Nephron progenitor cell (in vitro differentiated cells): ENCODE measurements at regions not wholly inside any gene's neighbourhood (a gene's known extent, or its start where the extent isn't known, plus 50 kb on each side); places are given as distances from the start of the nearest gene placed in this dataset.

ENCODE experiments used
- DNase-seq: peaks from one replicate; pipeline ENCODE4 v3.0.0; 2021
- H3K27ac Mint-ChIP-seq: 2 replicates; pipeline ENCODE4 v1.8.0; 2021; ENCODE audit warnings: mild to moderate bottlenecking, moderate library complexity, mixed read lengths
- H3K27me3 Mint-ChIP-seq: 2 replicates; pipeline ENCODE4 v1.8.0; 2021; ENCODE audit warnings: mild to moderate bottlenecking, low read depth, mixed read lengths; ENCODE audit not compliant: poor library complexity
- H3K36me3 Mint-ChIP-seq: 2 replicates; pipeline ENCODE4 v1.8.0; 2021; ENCODE audit warnings: low read depth, mixed read lengths
- H3K4me1 Mint-ChIP-seq: 2 replicates; pipeline ENCODE4 v1.8.0; 2021; ENCODE audit warnings: mixed read lengths
- H3K4me3 Mint-ChIP-seq: 2 replicates; pipeline ENCODE4 v1.8.0; 2021; ENCODE audit warnings: mild to moderate bottlenecking, moderate library complexity, mixed read lengths
- H3K9me3 Mint-ChIP-seq: 2 replicates; pipeline ENCODE4 v1.8.0; 2021; ENCODE audit warnings: mild to moderate bottlenecking, moderate library complexity, mixed read lengths
- TF ChIP-seq, protein P1 (sequence below): fragments of 200-600 bp; sonication (generic); IDR thresholded peaks from 2 replicates; pipeline ENCODE4 v1.5.0; 2021; ENCODE audit warnings: antibody characterized with exemption

DNA sequence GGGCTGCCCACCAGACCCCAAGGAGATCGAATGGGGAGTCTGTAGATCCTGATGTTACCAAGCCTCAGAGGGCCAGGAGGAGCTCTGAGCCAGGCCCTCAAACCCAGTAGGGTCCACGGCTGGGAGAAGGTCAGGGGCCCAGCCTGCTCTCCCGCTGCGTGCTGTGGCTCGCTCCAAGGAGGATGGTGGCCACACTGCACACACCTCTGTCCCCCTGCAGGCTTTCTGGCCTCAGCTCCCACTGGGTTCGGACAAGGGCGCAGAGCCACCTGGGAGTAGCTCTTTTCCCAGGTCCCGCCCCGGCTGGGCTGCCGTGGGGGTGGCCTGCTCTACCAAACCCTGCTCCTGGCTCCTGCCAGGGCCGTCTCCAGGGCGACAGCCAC is 175.8 kb downstream of the ZNF248 start:
- no peak overlapping the region for H3K27ac Mint-ChIP-seq
- H3K9me3 Mint-ChIP-seq = peaks cover 96% of the 10 kb centered on the region
- H3K4me1 Mint-ChIP-seq = no peaks in the 10 kb centered on the region
- DNase-seq = no peak
- peaks cover 3% of the 10 kb centered on the region for H3K27me3 Mint-ChIP-seq
- no peaks in the 10 kb centered on the region for H3K36me3 Mint-ChIP-seq
- TF ChIP-seq, protein P1, sequence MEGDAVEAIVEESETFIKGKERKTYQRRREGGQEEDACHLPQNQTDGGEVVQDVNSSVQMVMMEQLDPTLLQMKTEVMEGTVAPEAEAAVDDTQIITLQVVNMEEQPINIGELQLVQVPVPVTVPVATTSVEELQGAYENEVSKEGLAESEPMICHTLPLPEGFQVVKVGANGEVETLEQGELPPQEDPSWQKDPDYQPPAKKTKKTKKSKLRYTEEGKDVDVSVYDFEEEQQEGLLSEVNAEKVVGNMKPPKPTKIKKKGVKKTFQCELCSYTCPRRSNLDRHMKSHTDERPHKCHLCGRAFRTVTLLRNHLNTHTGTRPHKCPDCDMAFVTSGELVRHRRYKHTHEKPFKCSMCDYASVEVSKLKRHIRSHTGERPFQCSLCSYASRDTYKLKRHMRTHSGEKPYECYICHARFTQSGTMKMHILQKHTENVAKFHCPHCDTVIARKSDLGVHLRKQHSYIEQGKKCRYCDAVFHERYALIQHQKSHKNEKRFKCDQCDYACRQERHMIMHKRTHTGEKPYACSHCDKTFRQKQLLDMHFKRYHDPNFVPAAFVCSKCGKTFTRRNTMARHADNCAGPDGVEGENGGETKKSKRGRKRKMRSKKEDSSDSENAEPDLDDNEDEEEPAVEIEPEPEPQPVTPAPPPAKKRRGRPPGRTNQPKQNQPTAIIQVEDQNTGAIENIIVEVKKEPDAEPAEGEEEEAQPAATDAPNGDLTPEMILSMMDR = no peak
- no peak overlapping the region for H3K4me3 Mint-ChIP-seq

DNA sequence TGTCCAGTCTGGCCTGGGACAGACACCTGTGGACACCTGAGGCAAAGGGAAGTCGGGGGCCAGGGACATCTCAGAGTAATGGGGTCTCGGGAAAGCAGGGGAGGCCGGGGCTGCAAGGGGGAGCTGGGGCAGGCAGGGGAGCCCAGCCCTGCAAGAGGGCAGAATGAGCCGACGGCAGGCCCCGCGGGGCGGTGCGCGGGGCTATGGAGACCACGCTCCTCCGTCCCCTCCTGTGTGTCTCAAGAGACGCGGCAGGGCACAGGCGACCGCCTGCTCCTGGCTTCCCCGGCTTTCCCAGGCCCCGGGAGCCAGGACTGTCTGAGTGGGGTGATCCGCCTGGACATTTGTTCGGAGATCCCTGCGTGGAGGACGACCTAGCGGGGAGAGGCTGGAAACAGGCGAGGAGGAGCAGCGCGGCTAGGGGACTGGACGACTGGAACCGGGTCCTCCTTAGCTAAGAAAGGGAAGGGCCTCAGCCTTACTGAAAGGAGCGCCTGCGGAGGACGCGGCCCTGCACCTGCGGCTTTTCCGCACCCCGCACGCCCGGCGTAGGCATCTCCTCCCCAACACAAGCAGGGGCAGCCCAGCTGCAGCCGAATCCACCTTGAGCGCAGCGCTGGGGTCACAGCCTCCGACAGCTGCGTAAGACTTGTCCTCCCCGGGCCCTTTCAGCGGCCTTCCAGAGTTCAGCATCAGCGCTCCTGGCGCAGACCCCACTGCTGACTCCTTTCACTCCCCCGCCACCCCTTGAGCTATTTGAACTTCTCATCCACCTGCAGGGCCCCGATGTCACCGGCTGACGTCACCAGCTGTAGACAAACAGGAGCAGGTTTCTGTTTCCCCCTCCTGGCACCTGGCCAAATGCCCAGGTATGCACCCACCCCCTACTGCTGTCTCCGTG is 176.4 kb downstream of the ZNF248 start:
- Mint-ChIP-seq H3K9me3 (peaks cover 93% of the 10 kb centered on the region), H3K4me1 (no peaks in the 10 kb centered on the region), H3K4me3 (no peak overlapping the region), H3K27ac (no peak overlapping the region), H3K27me3 (peaks cover 3% of the 10 kb centered on the region), H3K36me3 (no peaks in the 10 kb centered on the region)
- DNase-seq = no peak
- TF ChIP-seq, protein P1 = no peak

DNA sequence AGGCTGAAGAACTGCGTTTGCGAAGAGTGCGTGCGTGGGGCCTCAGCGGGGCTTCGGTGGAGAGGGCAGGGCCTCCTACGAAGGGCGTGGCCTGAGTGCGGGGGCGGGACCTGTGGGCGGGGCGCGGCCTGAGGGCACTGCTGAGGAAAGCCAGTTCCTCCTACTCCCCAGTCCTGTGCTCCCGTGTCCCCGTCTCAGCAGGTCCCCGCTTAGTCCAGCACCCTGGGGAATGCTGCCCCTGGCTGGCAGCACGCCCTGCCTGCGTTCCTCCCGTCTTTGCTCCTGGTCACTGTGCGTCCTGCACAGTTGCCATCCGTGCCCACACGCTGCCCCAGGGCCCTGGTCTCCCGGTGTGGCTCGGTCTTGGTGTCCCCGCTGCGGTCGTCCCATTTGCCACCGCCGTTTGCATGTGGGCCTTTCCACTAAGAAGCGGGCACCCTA is 177.1 kb downstream of the ZNF248 start:
- H3K27ac Mint-ChIP-seq = no peak overlapping the region

DNA sequence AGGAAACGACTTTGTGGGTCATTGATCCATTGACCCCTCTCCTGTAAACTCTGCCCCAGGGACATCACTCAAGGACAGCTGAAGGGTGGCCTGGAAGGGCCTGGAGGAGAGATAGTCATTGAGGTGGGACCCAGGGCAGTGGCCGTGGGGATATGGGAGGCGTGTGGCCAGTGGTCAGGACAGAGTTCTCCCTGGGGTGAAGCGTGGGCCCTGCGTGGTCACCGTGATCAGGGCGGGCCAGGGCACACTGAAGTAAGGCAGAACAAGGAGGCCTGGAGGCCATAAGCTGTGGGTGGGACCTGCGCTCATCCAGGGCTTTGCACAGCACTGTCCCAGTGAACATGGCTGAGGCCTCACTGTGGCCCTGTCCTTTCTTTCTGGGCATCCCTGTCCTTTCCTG is 177.9 kb downstream of the ZNF248 start:
- peaks cover 93% of the 10 kb centered on the region for H3K9me3 Mint-ChIP-seq
- H3K36me3 Mint-ChIP-seq = no peaks in the 10 kb centered on the region
- DNase-seq = no peak
- no peak overlapping the region for H3K4me3 Mint-ChIP-seq
- H3K27me3 Mint-ChIP-seq = peaks cover 3% of the 10 kb centered on the region
- TF ChIP-seq, protein P1 = no peak
- H3K4me1 Mint-ChIP-seq = no peaks in the 10 kb centered on the region
- H3K27ac Mint-ChIP-seq = no peak overlapping the region

More for the DNA sequence above, 177.1 kb downstream of the ZNF248 start:
- no peak for DNase-seq
- peaks cover 93% of the 10 kb centered on the region for H3K9me3 Mint-ChIP-seq
- no peaks in the 10 kb centered on the region for H3K36me3 Mint-ChIP-seq
- no peaks in the 10 kb centered on the region for H3K4me1 Mint-ChIP-seq
- H3K4me3 Mint-ChIP-seq = no peak overlapping the region
- TF ChIP-seq, protein P1 = no peak
- peaks cover 3% of the 10 kb centered on the region for H3K27me3 Mint-ChIP-seq

DNA sequence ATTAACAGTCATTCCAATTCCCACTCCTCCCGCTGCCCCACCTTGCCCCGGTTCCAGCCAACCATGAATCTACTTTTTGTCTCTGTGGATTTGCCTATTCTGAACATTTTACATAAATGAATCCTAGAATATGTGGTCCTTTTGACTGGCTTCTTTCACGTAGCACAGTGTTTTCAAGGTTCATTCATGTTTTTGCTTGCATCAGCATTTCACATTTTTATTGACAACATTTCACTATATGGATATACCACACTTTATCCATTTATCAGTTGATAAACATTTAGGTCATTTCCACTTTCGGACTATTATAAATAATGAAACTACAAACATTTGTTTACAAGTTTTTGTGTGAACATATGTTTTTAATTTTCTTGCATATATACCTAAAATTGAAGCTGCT is 182.0 kb downstream of the ZNF248 start:
- H3K36me3 Mint-ChIP-seq = no peaks in the 10 kb centered on the region
- H3K4me3 Mint-ChIP-seq = no peak overlapping the region
- H3K27ac Mint-ChIP-seq = no peak overlapping the region
- no peak for DNase-seq
- no peaks in the 10 kb centered on the region for H3K27me3 Mint-ChIP-seq
- peaks cover 85% of the 10 kb centered on the region for H3K9me3 Mint-ChIP-seq
- no peaks in the 10 kb centered on the region for H3K4me1 Mint-ChIP-seq
- TF ChIP-seq, protein P1 = no peak

DNA sequence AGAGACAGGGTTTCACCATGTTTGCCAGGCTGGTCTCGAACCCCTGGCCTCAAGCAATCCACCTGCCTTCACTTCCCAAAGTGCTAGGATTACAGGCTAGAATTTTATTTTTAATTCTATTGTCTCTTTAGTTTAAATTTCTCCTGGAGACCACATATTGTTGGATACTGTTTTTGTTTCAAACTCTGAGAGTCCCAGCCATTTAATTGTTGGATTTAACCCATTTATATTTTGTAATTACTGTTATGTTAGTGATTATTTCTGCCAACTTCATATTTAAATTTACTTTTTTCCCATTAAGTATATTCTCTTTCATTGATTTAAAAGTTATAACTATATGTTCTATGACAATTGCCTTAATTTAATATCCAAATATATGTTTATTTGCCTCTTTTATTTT is 185.6 kb downstream of the ZNF248 start:
- DNase-seq = no peak
- H3K27ac Mint-ChIP-seq = no peak overlapping the region
- H3K36me3 Mint-ChIP-seq = peaks cover 7% of the 10 kb centered on the region
- peaks cover 3% of the 10 kb centered on the region for H3K27me3 Mint-ChIP-seq
- TF ChIP-seq, protein P1 = no peak
- no peaks in the 10 kb centered on the region for H3K4me1 Mint-ChIP-seq
- H3K4me3 Mint-ChIP-seq = no peak overlapping the region
- peaks cover 78% of the 10 kb centered on the region for H3K9me3 Mint-ChIP-seq
